ENCODE measurements at regions not wholly inside any gene's neighbourhood (a gene's known extent, or its start where the extent isn't known, plus 50 kb on each side); places are given as distances from the start of the nearest gene placed in this dataset.

DNA sequence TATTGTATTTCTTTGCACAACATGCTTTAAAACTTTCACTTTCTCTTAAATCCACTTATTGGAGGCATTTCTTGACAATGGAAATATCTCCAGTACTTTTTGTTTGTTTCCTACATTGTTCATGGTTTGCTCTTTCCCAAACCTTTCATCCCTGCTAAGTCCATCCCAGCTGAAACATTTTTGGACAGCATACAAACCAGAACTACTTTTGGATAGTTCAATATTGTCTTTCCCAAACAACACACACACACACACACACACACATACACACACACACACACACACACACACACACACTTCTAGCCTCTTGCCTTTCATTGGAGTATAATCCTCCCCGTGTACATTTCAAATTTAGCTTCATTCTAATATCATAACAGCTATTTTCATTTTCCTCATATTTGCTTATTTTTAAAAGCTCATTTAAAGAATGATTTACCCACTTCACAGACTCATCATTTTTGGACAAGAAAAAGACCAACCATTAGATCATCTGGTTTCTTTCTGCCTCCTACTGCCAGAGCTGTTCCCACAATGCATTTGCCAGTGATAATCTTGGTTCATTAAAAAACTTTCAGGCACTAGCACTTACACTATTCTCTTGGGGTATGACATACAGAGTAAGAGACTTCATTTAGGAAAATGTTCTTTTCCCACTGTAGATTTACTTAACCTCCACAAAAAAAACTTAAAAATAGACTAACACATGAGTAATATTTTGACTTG is 248.1 kb downstream of the CD109 start:
- Histone ChIP-seq H3K27ac (ENCODE audit: low read depth, low read length) (no peak overlapping the region), H3K4me1 (ENCODE audit: insufficient read depth, low read length) (no peaks in the 10 kb centered on the region), H3K27me3 (ENCODE audit: insufficient read depth, low read length) (no peaks in the 10 kb centered on the region), H3K9me3 (ENCODE audit: low read depth, low read length) (no peaks in the 10 kb centered on the region), H3K36me3 (ENCODE audit: insufficient read depth, low read length) (no peaks in the 10 kb centered on the region), H4K20me1 (ENCODE audit: insufficient read depth, low read length) (no peaks in the 10 kb centered on the region), H2AFZ (ENCODE audit: low read length) (no peak overlapping the region), H3K4me2 (ENCODE audit: insufficient read depth, low read length) (no peak overlapping the region), H3K4me3 (ENCODE audit: insufficient read depth, low read length) (no peak overlapping the region), H3K79me2 (ENCODE audit: insufficient read depth, low read length) (no peaks in the 10 kb centered on the region)
- TF ChIP-seq CTCF (IDR thresholded peaks at IDR 0.05; ENCODE audit: extremely low read depth, low read depth, low read length), result no peak
- peak; percentile 73 for DNase-seq (ENCODE audit: insufficient read length, low spot score, missing footprints)

DNA sequence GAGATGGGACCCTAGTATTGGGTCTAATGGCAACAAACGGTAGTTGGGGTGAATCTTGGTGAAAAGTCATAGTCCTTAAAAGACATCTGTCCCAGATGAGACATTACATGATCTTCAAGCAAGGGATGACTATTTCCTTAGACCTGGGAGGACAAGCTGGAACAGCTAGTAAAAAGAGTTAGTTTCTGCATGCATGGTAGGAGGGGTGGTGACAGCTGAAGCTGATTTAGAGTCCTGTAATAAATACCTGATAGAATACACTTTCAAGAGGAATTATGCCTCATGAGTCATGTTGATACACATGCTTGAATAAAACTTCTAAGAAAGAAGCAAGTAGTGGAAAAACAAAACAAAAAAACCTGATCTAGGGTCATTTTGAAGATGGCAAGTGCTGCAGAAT is 247.4 kb downstream of the CD109 start:
- Histone ChIP-seq H4K20me1 (ENCODE audit: insufficient read depth, low read length) (no peaks in the 10 kb centered on the region), H3K27ac (ENCODE audit: low read depth, low read length) (no peak overlapping the region), H3K79me2 (ENCODE audit: insufficient read depth, low read length) (no peaks in the 10 kb centered on the region), H3K9me3 (ENCODE audit: low read depth, low read length) (no peaks in the 10 kb centered on the region), H3K4me2 (ENCODE audit: insufficient read depth, low read length) (no peak overlapping the region), H3K4me1 (ENCODE audit: insufficient read depth, low read length) (no peaks in the 10 kb centered on the region), H3K4me3 (ENCODE audit: insufficient read depth, low read length) (no peak overlapping the region), H3K27me3 (ENCODE audit: insufficient read depth, low read length) (no peaks in the 10 kb centered on the region), H2AFZ (ENCODE audit: low read length) (no peak overlapping the region), H3K36me3 (ENCODE audit: insufficient read depth, low read length) (no peaks in the 10 kb centered on the region)
- no peak for TF ChIP-seq CTCF (IDR thresholded peaks at IDR 0.05; ENCODE audit: extremely low read depth, low read depth, low read length)
- DNase-seq (ENCODE audit: insufficient read length, low spot score, missing footprints), result no peak

GRCh38 chr6:73942592-73943186 is 246.7 kb downstream of the CD109 start:
- Histone ChIP-seq H3K27ac (ENCODE audit: low read depth, low read length) (no peak overlapping the region), H3K4me2 (ENCODE audit: insufficient read depth, low read length) (no peak overlapping the region), H2AFZ (ENCODE audit: low read length) (no peak overlapping the region), H3K36me3 (ENCODE audit: insufficient read depth, low read length) (no peaks in the 10 kb centered on the region), H4K20me1 (ENCODE audit: insufficient read depth, low read length) (no peaks in the 10 kb centered on the region), H3K4me1 (ENCODE audit: insufficient read depth, low read length) (no peaks in the 10 kb centered on the region), H3K4me3 (ENCODE audit: insufficient read depth, low read length) (no peak overlapping the region), H3K9me3 (ENCODE audit: low read depth, low read length) (no peaks in the 10 kb centered on the region), H3K27me3 (ENCODE audit: insufficient read depth, low read length) (no peaks in the 10 kb centered on the region), H3K79me2 (ENCODE audit: insufficient read depth, low read length) (no peaks in the 10 kb centered on the region)
- TF ChIP-seq CTCF (IDR thresholded peaks at IDR 0.05; ENCODE audit: extremely low read depth, low read depth, low read length), result peak; percentile 32
- no peak for DNase-seq (ENCODE audit: insufficient read length, low spot score, missing footprints)

- H2AFZ ChIP-seq (ENCODE audit: low read length), result no peak overlapping the region
- no peak overlapping the region for H3K4me2 ChIP-seq (ENCODE audit: insufficient read depth, low read length)
- no peak for DNase-seq (ENCODE audit: insufficient read length, low spot score, missing footprints)
- no peaks in the 10 kb centered on the region for H3K27me3 ChIP-seq (ENCODE audit: insufficient read depth, low read length)
- H3K79me2 ChIP-seq (ENCODE audit: insufficient read depth, low read length), result no peaks in the 10 kb centered on the region
- no peak for TF ChIP-seq CTCF (IDR thresholded peaks at IDR 0.05; ENCODE audit: extremely low read depth, low read depth, low read length)
- no peaks in the 10 kb centered on the region for H4K20me1 ChIP-seq (ENCODE audit: insufficient read depth, low read length)
- no peak overlapping the region for H3K4me3 ChIP-seq (ENCODE audit: insufficient read depth, low read length)
- no peak overlapping the region for H3K27ac ChIP-seq (ENCODE audit: low read depth, low read length)
- H3K36me3 ChIP-seq (ENCODE audit: insufficient read depth, low read length), result no peaks in the 10 kb centered on the region
- no peaks in the 10 kb centered on the region for H3K9me3 ChIP-seq (ENCODE audit: low read depth, low read length)
- no peaks in the 10 kb centered on the region for H3K4me1 ChIP-seq (ENCODE audit: insufficient read depth, low read length)
These were observed 245.9 kb downstream of the CD109 start for GRCh38 chr6:73941892-73942291.

Measured in osteoblast (primary cell).